HG03159 (cell line): ENCODE measurements at regions not wholly inside any gene's neighbourhood (a gene's known extent, or its start where the extent isn't known, plus 50 kb on each side); places are given as distances from the start of the nearest gene placed in this dataset.

Source experiments
- ATAC-seq: cut with Tn5 transposase; IDR thresholded peaks from one replicate; pipeline ENCODE4 v1.9.1; 2021; ENCODE audit warnings: mild to moderate bottlenecking, moderate library complexity; ENCODE audit not compliant: unreplicated experiment

DNA sequence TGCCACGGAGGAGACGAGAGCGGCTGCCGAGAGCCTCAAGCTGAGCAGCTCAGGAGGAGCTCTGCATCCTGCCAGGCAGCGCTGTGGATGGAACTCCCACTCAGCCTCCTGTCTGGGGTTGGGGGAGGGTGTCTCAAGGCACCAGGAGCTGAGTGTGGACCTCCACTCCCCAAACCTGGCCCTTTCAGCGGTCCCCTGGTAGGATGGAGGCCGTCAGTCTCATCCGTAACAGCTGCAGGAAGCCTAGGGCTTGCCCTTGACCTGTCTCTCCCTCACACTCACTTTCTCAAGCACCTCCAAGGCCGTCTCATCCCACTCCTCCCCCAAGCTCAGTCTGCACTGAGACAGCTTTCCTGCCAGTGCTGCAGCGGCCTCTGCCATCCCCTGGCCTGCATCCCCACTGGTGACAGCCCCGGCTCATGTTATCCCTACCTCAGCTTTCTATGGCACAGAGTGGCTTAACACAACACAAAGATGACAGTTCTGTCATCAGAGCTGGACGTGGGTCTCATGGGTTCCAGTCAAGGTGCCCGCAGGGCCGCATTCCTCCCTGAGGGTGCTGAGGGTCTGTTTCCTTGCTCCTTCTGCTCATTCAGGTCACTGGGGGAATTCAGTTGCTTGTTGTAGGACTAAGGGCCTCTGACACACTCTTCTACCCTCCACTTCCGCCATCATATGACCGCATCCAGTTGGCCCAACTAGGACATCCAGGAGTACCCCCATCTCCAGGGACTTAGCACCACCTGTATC, 341.9 kb upstream of the B3GAT1 start:
- ATAC-seq = no peak

DNA sequence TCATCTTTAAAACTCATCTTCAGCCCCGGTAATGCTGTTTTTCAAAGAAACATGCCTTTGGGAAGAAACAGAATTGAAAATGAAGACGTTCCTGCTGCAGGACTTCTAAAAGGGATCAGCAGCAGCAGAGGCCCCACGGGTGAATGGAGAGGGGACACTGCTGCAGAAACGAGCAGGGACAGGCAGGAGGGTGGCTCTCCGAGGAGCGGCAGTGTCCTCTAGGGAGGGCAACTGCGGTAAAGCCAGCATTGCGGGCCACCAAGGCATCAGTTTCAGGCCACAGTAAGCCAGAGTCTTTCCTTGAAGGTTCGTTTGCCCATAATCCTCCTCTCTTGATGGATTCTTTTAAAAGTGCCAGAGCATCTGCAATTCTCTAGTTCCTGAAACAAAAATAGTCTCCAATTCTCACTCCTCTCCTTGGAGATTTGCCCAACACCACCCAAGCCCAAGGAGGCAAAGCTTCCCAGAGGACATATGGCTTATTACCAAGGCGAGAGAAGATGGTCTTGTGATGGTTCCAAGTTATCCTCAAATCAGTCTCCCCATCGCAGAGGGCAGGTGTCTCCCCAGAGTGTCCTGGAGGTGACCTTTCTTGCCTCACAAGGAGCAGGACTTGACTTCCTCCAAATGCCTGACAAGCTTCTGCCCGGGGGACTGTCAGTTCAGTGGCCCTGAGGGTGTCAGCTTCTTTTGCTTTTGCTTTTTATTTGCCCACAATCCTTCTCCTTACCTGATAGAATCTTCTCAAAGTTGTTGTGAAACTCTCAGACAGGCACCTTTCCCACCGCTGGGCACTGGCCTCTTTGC, 341.1 kb upstream of the B3GAT1 start:
- no peak for ATAC-seq

DNA sequence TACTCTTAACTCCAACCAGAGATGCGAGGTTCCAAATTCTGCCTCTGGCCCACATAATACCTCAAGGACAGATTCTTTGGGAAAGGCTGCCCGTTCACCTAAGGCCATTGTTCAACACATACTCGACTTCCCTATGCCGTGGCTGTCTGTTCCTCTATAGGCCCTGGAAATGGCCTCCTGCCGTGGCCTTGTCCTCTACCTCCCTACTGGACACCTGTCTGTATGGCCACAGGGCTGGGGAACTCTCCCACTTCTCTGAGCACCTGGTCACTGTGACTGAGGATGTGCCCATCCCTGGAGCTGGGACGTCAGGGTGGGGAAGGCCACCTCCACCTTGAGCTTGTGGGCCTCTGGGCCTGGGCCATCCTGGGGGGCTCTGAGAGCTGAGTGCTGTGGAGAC, 340.5 kb upstream of the B3GAT1 start:
- no peak for ATAC-seq

DNA sequence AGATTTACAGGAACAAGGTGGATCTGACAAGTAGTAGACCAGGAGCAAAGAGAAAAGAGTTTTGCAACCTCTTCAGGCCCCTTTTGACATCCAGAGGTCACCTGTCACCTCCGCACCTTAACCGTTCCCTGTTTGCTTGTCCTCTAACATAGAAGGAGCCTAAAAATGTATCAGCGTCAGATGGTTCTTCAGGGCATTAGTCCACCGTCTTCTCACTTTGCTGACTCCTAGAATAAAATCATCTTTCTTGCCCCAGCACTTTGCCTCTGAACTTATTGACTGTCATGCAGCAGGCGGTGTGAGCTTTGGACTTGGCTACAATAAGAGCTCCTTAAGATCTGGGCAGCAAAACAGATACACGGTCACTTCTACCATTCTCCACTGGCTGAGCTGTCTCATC, 339.7 kb upstream of the B3GAT1 start:
- ATAC-seq = no peak

DNA sequence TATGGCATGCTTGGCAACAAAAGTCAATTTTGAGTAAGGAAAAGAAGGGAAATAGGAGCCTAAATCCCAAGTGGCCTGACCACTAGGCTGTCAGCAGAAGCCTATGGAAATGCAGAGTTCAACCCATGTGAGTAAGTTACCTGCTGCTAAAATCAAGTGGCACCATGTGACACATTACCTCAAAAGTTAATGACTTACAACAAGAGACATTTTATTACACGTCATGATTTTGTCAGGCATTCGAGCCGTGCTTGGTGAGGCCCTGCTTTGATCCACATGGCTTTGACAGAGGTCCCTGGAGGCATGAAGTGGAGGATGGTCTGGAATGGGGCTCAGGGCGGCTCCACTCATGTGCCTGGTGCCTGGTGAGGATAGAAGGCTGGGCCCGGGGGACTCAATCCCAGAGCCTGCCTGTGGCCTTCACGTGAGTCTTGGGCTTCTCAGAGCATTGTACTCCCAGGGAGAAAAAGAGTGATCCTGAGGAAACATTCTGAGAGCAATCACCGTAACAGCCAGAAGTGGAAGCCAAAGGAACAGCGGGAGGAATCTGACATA, 339.1 kb upstream of the B3GAT1 start:
- ATAC-seq = no peak

DNA sequence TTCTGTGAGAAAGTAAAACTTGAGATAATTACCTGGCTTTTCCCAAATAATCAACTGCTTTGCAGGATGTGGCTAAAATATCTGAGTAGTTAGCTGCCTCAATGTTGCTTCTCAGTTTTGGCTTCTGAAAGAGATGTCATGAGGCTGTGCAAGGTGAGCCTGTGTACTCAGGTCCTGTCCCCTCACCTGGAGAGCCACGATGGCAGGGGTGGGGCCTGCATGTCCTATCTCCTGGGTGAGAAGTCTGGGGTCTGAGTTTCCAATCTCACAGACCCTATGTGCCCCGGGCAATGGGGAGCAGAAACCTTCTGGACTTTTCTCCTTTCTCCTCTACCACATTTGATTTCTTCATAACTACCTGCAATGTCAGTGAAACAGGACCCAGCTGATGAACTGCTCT, 338.6 kb upstream of the B3GAT1 start:
- no peak for ATAC-seq

DNA sequence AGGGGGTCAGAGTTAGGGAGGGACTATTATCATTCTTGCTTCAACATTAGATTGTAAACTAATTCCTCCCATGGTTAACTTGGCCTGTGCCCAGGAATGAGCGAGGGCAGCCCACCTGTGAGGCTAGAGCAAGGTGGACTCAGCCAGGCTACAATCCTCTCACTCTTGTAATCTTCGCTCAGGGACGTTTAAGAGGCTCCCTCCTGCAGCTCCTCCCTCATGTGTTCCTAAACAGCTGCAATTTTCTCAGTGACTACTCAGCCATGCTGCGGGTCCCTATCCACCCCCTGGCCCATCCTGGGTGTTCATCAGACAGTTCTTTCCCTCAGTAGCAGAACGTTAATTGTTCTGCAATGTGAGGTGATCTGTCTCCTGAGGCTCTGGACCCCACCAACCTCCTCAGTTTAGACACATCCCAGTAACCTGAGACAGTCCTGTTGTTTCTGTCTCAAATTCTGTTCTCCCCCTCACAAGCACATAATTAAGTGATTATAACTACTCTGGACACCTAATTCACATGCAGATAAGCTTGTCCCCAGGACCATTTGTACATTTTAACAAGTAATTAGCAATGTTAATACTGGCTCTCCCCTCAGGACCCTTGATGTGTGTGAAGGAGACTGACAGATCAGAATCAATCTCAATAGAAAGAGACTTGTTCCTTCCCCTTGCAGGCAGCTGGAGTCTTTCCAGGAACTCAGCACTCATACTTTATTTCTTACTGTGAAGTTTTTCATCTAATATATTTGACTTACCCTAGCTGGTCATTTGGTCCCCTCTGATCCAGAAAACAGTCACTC, 337.2 kb upstream of the B3GAT1 start:
- ATAC-seq = no peak

DNA sequence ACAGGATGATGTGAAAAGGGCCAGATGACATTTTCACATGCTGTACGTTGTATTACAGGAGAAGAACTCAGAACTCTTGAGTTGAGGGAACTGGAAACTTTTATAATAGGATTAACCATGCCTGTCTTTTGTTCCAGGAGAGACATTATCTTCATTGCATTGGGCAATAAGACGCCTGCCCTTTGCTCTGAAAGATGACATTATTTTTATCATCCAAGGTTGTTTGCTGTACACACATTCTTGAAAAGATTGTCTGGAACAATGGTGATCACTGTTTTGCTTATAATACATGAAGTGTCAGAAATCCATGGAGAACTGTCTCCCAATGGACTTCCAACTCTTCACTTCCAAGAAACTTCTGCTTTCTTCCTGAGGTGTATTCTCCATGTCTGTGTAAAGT, 334.6 kb upstream of the B3GAT1 start:
- ATAC-seq = no peak

DNA sequence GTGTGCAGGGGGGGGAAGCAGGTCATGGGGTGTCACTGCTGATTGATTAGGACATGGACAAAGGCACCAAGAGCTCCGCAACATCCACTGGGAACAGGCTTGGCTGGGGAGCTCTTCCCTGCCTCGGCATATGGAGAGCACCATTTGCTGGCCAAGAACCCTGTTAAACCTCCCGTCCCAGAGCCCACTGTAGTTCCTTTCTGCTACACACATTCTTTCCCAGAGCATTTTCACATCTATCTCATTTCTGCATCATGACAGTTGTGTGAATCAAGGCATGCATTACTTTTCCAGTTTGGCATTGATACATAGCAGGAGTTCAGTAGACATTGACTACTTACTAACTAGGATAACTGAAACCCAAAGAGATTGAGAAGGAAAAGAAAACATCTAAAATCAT, 333.4 kb upstream of the B3GAT1 start:
- no peak for ATAC-seq

DNA sequence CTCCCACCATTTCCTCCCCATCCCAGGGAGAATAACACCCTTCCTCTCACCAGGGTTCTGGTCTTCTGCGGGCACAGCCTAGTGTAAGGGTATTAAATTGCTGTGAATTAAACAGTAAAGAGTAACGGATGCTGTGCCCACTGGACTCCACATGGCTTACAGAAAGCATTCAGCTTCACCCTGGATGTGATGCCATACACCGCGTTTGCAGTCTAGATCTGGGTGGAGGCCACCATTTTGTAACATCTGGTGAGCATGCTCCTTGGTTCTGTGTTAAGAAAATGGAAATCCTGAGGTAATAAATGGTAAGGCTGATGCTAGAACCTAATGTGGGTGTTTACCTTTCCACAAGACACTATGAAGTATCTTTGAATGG, 331.8 kb upstream of the B3GAT1 start:
- no peak for ATAC-seq

DNA sequence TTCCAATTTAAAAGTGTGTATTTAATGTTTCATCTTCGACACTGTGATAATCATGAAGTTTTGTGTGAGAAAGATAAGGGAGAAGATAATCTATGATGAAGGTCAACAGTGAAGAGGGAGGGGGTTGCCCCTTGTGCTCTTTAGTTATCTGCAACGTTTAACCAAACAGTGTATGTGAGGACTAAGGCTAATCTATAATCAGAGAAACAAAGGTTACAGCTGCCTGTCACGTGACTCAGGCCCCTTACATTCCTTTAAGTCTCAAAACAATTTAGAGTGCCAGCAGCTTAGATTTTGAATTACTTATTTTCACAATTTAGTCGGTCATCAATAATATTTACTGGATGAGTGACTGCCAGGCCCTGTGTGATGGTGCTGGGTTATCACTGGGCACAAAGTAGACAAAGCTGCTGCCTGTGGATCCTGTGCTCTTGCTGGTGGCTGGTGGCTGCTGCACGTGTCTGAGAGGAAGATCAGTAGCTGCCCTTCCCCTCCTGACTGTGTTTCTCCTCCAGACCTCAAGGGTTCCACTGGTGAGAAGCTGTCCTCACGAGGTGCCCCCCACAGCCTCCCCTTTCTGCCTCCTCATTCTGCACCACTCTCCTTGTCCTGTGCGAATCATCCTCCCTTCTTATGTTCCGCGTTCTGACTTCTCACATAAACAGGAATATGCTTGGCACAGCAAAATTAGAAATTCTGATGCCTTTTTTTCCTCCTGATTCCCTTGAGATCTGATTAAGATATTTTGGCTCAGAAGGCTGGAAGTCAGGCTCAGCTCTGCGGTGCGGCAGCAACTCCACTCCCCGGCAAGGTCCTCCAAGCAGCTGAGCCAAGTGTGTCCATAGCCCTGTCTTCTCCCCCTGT, 331.1 kb upstream of the B3GAT1 start:
- ATAC-seq = no peak

DNA sequence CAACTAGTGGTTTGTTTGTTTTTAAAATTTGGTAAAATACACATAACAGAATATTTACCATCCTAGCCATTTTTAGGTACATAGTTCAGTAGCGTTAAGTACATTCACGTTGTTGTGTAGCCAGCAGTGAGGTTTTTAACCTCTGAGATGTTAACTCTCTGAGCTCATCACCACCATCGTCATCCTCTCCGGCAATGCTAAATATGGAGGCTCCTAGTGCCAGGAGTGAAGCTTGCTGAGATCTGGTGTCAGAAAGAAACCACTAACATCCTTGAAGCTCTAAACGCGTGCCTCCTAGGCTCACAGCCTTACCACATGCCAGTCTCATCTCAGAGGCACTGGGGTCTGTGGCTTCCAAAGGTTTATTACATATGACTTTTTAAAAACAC, 330.2 kb upstream of the B3GAT1 start:
- ATAC-seq = no peak

DNA sequence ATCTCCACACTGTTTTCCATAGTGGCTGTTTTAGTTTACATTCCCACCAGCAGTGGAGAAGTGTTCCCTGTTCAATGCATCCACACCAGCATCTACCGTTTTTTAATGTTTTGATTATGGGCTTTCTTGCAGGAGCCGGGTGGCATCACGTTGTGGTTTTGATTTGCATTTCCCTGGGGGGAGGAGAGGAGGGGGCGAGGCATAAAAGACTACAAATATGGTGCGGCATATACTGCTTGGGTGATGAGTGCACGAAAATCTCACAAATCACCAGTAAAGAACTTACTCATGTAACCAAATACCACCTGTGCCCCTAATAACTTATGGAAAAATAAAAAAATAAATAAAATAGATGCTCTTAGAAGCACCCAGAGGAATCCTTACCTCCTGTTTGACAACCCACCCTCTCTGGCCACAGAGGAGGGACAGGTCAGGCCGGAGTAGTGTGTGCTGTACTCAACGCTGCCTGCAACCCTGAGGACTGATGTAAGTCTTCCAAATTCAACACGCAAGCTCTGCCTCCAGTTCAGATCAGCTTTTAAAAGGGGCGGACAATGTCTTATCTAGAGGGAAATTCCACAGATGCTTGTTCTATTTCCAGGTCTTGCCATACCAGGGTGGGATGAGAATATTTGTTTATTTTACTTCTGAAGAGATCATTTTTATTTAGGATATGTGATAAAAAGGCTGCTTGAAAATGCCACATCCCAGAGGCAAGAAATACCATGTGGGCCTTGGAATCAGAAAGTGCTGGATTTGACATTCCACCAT, 329.6 kb upstream of the B3GAT1 start:
- ATAC-seq = no peak

DNA sequence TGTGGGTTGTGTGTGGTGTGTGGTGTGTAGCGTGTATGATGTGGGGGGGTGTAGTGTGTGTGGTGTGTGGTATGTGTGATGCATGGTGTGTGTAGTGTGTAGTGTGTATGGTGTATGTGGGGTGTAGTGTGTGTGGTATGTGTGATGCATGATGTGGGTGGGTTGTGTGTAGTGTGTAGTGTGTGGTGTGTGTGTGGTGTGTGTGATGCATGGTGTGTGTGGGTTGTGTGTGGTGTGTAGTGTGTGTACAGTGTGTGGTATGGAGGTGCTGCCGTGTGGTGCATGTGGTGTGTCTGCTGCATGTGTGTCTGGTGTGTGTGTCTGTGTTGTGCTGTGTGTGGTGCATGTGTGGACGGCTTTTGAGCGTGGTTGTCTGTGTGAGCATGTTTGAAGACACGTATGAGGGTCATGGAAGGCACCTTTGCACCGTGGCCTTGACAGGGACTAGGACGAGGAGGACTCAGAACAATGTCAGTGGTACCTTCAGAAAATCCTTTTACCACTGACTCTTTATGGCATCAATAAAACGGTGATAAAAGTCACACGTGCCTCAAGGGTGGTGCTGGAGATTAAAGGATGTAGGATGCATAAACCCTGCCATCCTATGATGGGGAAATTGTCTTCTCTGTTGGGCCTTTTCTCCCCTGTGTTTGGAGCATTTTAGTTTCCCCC, 328.7 kb upstream of the B3GAT1 start:
- no peak for ATAC-seq

DNA sequence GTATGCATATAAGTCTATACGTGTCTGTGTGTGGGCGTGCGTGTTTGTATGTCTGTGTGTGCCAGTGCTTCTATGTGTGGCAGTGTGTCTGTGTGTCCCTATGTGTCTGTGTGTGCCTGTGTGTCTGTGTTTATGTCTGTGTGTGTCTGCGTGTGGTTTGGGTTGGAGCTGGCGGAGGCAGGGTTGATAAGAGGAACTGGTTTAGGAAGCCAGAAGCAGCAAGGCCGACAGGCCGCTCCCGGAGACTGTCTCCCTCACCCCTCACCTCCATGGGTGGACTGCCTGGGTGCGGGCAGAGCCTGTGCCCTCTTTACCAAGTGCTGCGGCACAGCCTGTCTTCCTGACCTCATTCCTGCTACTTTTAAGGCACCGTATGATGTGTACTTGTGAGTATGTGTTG, 327.1 kb upstream of the B3GAT1 start:
- no peak for ATAC-seq

DNA sequence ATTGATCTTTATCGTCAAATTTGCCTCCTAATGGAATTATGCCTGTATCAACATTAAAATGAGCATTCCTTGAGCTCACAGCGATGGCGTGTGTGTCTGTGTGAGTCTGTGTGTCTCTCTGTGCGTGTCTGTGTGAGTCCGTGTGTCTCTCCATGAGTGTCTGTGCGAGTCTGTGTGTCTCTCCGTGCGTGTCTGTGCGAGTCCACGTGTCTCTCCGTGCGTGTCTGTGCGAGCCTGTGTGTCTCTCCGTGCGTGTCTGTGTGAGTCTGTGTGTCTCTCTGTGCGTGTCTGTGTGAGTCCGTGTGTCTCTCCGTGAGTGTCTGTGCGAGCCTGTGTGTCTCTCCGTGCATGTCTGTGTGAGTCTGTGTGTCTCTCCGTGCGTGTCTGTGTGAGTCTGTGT, 326.5 kb upstream of the B3GAT1 start:
- ATAC-seq = no peak

DNA sequence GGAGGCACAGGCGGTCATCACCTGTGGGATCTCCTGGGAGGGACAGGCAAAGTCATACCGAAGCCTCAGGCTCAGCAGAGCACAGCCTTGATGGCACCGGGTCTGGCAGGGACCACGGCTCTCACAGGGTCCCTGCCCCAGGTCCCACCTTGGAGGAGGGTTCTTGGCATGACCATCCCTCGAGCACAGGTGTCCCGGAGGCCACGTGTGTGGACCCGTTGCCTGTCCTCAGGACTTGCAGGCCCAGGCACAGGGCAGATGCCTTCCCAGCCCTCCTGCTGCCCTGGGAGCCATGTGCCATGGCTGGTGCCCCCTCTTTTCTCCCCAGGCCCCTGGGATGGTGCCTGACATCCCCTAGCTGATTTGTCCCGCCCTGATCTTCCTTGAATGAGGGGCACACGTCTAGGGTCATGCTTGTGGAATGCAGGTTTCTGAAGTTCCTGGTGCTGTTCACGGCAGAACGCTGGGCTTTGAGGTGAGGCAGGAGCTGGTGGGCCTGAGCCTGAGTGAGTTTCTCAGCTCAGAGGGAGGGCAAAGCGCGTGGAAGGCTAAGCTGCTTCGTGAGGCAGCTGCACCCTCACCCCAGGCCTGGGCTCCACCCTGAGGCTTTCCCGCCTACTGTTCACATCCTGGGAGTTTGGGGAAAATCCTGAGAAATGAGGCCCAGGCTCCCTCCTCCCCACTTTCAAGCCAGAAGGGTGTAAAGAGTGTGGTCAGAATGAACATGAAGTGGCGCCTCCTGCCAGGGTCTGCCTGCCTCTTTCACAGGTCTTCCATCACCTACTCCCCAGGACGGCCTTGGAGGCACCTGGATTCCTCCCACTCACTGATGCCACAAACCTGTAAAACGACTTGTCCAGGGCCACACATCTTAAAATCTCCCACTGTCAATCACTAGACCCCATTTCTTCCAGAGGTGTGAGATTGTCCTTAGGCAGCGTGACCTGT, 325.8 kb upstream of the B3GAT1 start:
- ATAC-seq = no peak
